Urothelium cell line (cell line): ENCODE measurements at regions not wholly inside any gene's neighbourhood (a gene's known extent, or its start where the extent isn't known, plus 50 kb on each side); places are given as distances from the start of the nearest gene placed in this dataset.
"Not testable (repeated sequence)": the region's sequence is repeated elsewhere in the genome, so short reads cannot be mapped to it uniquely, and the experiment has no call there.

ENCODE experiments used
- DNase-seq: peaks from one replicate; pipeline ENCODE4 v3.0.0; 2011; ENCODE audit warnings: low spot score, mixed read lengths
- FAIRE-seq: peaks from 2 replicates; lab custom pipeline; 2011; peaks lifted over from hg19 to GRCh38; lab: Jason Lieb, UNC

DNA sequence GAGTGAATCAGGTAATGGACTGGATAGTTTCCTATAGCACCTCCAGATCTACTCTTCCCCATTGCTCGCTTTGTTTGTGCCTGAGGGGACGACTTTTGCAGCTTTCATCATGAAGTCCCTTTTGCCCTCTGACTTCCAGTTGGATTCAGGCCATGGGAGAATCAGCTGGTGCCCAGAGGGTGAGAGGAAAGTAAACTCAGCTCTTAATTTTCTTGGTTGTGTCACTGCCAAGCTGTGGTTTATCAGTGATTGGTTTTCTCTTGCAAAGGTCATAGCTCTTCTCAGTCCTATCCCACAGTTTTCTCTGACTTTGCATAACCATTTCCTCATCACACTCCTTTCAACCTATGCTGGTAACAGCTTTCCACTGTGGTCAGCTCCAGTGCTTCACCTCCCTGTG, 200.1 kb downstream of the KCNJ2 start:
- FAIRE-seq (no peak), DNase-seq (no peak)

DNA sequence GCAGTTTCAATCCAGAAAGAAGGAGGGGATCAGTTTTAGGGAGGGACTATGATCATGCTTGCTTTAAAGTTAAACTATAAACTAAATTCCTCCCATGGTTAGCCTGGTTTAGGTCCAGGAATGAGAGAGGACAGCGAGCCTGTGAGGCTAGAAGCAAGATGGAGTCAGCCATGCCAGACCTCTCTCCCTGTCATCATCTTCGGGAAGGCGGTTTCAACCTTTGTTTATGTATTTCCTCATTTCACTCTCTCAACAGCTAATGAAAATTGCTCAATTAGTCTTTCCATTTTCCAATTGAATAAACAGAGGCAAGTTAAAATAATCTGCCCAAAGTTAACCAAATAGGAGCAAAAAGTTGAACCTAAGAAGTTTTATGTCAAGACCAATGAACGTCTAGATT, 201.5 kb downstream of the KCNJ2 start:
- FAIRE-seq (no peak), DNase-seq (no peak)

DNA sequence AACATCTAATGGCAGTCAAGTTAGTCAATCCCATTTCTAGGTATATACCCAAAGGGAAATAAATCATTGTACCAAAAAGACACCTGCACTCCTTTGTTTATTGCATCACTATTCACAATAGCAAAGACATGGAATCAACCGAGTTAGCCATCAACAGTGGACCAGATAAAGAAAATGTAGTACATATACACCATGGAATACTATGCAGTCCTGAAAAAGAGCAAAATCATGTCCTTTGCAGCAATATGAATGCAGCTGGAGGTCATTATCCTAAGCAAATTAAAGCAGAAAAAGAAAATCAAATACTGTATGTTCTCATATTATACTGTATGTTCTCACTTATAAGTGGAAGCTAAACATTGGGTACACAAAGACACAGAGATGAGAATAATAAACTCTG, 204.0 kb downstream of the KCNJ2 start:
- FAIRE-seq (peak; percentile 52), DNase-seq (no peak)

DNA sequence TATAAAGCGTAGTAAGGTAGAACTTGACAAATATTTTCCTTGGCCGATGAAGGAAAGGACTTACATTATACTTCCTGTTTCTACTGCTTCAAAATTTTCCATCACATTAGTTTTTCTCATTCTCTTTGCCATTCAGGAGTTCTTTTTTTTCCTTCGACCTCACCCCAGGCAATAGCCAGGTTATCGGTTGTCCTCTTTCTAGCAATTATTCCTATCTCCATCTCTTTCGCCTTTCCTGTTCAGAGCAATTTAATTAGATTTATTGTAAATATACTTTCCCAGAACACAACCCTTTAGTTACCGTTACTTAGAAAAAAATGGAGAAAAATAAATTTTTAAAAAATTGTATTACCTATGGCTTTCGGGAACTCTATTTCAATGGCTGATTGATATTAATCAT, 205.2 kb downstream of the KCNJ2 start:
- DNase-seq (no peak), FAIRE-seq (no peak)

DNA sequence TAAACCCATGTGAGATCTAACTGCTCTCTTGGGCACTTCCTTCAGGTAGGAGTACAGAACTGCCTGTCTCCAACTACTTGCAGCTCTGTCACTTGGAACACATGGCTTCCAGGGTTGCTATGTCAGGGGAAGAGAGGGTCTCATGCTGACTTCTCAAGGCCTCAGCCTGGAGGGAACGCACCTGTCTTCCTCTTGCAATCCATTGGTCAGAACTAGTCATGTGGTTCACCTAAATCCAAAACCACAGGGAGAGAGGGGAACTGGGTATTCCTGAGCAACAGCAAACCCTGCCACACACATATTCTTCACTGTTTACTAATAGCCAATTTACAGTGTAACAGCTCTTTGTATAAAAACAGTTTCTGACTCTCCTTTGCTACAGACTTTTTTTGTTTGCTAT, 206.1 kb downstream of the KCNJ2 start:
- DNase-seq (no peak), FAIRE-seq (peak; percentile 20)

DNA sequence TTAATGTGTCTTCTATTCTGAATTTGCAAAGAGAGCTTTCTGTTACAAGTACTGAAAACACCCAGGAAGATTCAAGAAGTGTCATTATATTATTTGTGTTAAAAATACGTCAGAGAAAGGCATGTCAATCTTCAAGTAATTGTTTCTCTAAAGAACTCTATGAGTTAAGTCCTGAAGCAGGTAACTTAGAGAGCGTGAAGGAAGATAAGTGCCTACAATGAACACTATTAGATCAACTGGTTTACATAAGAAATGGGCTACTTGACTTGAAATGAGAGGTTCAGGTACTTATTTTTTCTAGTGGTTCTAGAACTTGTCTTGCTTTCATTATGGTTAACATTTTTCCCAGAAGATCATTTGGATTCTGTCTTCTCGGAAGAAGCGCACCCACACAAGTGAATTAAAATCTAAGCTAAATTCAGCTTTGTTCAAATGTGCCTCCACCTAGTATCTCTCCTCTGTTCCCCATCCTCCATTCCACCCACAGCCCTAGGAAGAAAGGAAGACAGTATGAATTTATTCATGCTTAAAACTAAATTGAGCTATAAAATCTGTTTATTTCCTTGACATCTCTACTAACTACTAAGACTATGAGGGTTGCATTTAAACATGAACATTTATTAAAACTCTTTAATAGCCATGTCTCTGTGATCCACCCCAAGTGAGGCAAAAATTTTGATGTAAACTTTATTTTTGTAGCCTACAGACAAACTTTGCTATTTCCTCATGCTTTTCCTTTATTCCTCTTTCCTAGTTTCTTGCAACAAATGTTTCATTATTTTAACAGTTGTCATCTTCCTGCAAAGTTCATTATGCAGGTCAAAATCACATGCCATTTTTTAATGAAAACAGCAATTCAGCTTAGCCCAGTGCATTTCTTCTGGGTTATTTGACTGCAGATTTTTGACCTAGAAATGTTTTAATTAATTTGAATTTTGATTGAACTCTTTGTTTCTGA, 206.8 kb downstream of the KCNJ2 start:
- FAIRE-seq, result no peak

DNA sequence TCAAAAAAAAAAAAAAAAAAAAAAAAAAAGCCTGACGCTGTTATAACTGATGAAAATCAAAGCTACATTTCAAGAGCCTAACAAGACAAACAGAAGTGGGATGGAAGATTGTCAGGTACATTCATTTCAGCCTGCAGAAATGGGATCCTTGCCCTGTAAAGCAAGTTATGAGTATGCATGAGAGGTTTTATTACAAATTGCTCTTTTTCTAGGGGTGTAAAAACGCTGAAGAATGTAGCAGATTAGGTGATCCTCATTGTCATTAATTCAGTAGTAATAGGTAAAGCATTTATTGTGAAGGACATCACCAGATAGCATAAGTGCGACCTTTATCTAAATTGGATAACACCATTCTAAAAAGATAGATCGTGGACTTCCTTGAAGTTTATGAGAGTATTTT, 208.3 kb downstream of the KCNJ2 start:
- DNase-seq (no peak), FAIRE-seq (no peak)

More for the DNA sequence above, 206.8 kb downstream of the KCNJ2 start:
- DNase-seq, result no peak

DNA sequence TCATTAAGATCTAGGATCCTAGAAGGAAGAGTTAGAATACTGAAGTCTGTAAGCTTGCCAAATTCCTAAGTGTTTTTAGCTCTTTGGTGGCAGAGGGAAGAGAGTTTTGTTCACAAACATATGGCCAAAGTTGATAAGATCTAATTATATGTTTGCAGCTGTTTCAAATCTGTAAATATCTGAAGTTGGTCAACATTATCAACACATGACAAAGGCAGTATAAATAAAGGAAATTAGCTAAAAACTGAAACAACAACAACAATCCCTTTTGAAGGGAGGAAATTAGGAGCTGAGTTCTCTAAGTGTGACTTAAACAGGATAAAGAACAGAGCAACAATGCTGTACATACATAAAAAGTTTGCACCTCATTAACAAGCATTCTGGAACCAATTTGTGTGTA, 208.7 kb downstream of the KCNJ2 start:
- no peak for FAIRE-seq

DNA sequence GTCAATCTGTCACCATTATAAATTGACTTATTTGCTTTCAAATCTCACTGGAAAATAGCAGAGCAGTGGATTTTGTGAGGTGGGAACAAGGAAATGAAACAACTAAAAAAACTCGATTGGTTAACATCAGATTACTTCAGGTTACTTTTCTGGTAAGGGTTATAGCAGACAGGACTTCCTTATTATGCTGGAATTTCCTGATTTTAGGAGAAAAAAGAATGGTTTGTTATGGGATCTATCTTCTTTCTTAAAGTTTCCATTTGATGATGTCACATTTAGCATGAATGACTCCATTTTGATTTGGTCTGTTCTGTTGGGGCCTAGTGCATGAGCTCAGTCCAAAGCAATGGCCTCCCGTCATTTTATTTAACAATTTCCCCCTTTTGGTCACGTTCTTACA, 210.6 kb downstream of the KCNJ2 start:
- no peak for FAIRE-seq
- no peak for DNase-seq

More for the DNA sequence above, 208.7 kb downstream of the KCNJ2 start:
- no peak for DNase-seq

DNA sequence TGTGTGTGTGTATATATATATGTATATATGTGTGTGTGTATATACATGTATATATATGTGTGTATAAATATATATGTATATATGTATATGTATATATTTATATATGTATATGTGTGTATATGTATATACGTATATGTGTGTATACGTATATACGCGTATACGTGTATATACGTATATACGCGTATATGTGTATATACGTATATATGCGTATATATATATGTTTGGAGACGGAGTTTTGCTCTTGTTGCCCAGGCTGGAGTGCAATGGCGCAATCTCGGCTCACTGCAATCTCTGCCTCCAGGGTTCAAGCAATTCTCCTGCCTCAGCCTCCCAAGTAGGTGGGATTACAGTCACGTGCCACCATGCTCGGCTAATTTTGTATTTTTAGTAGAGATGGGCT, 212.6 kb downstream of the KCNJ2 start:
- not testable (repeated sequence) for DNase-seq, FAIRE-seq

DNA sequence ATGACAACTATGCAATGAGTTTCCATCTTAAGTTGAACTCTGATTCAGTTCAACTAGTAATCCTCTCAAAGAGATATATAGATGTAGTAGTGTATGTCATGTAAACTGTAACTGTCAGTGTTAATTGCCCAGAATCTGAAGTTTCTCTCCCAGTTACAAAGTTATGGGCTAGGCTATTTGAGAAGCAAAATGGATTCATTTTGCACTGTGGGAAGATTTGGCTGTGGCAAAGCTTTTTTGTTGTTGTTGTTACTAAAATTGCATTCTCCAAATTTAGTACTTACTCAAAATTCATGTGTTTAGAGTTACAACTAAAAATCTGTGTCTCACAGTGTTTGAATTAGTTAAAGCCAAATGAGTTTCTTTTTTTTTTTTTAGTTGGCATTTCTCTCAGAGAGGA, 219.0 kb downstream of the KCNJ2 start:
- no peak for DNase-seq
- FAIRE-seq, result peak; percentile 78

DNA sequence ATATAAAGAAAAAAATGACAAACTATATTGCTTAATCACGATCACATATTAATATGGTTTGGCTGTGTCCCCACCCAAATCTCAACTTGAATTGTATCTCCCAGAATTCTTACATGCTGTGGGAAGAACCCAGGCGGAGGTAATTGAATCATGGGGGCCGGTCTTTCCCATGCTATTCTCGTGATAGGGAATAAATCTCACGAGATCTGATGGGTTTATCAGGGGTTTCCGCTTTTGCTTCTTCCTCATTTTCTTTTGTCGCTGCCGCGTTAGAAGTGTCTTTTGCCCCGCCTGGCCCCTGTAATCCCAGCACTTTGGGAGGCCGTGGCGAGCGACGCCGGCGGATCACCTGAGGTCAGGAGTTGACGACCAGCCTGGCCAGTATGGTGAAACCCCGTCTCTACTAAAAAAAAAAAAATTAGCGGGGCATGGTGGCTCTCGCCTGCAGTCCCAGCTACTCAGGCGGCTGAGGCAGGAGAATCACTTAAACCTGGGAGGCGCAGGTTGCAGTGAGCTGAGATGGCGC, 220.0 kb downstream of the KCNJ2 start:
- DNase-seq, FAIRE-seq: not testable (repeated sequence)

DNA sequence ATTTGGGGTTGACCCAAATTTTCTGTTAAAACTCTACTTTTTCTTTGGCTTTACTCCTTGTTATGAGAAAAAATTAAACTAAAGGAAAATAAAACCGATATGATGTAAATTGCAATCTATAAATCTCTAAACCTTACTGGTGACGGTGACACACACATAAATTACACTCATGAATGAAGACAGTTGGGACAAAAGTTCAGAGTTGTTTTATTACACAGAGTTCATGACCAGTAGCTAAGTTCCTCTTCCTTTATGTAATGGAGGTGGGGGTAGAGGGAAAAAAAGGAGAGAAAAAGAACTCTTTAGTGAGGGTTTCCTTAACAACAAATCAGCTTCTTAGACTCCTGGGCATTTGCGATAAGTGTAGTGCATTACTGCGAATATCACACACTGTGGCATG, 220.7 kb downstream of the KCNJ2 start:
- DNase-seq (no peak), FAIRE-seq (no peak)

DNA sequence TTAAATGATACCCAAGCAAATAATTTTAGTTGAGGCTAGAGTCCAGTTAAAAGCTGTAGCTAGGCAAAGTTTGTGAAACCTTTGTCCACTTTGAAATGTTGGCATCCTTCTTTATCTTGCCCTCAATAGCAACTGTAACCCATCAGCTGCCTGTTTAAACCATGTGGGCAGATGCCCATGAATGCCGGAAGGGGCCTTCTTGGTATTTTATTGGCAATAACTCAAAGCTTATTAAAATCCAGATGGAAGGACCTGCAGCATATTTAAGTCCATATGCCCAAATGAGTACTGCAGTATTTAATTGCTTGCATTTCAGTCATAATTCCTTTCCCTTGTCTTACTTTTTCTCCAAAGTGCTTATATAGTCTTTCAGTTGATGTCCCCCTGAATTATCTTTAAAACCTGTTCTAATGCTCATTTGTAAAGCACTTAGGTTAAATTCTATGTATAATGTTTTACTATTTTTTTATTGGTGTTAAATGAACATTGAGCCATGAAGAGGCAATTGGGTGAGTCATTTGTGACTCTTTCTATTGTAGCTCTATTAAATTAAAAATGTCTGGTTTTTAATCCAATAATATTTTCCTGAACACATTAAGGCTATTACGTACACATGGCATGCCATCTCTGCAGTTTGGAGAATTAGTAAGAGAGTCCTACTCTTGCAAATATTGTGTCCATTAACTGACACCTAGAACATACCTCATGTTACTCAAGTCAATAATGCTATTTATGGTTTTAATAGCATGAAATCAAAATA, 225.3 kb downstream of the KCNJ2 start:
- no peak for FAIRE-seq

DNA sequence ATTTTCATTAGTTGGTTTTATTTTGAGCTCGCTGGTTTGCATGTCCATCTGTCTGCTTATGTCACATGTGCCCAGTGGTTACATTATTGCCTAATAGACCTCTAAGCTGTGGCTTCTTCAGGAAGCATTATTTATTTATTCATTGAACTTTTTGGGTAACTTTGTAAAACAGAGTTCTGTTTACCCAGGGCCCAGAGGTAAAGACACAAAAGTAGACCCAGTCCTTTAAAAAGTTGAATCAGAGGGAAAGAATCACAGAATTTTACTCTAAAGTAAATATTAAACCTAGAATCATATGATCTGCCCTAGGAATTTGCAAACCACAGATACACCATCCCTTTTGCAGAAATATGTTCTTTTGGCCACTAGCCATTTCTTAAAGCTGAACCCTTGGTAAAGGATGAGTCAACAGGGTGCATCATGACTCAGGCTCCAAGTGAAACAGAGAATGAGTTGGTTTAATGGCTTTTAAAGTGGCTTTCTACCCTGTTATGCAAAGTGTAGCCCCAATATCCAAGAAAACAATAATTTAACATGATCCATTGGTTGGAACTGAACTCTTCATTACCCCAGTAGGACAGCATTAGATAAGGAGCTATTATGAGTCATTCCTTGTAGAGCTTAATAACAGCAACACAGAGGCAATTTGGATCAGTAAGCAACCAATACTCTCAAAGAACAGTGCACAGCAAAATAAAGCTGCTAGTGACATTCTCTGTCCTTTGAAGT, 236.3 kb downstream of the KCNJ2 start:
- FAIRE-seq, result peak; percentile 96
- DNase-seq, result peak; percentile 85

More for the DNA sequence above, 225.3 kb downstream of the KCNJ2 start:
- no peak for DNase-seq

DNA sequence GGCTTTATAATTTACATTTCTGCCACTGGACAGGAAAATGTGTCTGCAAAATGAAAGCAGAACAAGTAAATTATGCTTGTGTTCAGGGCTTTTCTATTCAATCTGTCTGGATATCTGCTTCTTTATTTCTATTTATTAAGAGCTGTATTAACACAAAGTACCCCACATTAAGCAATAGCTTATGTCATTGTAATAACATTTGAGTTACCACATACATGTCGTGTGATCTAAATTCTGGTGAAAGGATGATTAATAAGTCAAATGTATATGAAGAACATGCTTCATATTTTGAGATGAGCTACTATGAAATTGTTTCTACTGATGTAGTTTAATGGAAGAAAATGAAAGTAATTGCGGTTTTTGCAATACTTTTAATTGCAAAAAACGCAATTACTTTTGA, 238.2 kb downstream of the KCNJ2 start:
- FAIRE-seq, result no peak
- no peak for DNase-seq

DNA sequence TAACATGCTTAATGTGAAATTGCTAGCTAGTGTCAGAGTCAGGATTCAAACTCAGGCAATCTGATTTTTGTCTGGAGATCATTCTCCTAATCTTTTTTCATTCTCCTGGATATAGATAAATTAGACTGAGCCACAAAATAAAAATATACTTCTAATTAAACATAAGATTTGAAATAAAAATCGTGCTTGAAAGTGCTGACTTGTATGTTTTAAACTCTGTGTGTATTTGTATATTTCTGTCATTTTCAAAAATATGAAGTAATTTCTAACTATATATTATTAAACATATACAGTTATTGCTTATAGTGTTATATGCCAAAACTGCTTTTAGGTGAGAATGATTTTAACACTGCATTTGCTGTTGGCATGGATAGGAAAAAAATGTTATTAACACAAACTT, 239.4 kb downstream of the KCNJ2 start:
- no peak for DNase-seq
- FAIRE-seq, result no peak

DNA sequence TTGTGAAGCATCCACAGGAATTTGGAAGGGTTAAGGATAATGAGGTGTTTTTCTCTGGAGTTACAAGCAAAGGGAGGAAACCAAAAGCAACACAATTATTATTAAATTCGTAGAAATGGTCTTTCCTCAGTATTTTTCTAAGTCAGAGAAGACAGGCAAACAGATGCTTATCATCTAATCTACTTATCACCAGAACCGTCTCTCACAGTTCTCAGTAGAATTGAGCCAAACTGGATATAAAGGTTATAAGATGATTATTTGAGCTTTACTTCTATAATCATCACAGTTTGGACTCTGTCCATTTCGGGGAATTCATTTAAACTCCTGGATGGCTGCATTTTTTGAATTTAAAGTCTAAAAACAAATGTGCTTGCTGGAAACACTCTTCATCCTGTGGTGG, 245.0 kb downstream of the KCNJ2 start:
- DNase-seq, result no peak
- no peak for FAIRE-seq

DNA sequence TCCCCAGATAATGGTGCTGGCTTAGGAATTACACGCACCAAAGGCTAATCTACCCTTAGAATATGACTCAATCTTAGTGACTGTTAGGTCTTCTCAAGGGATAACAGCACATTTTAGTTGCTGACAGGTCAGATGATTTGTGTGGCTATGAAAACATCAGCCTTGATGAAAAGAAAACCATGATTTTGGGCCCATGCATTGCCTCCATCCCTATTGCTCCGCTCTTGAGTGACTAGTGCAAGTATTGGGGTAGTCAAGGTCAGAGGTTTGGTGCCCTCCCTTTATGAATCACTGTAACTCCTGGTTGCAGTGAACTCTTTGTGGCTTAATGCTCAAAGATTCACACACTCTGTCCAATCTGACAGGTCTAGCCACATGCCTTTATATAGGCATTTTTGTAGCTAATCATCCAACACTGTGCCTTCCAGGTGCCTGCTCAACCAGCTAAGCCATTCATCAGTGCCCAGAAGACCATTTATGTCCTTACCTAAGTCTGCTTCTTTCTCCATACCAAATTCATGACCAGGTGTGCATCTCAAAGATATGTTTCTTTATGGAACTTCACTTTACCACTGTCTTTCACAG, 251.6 kb downstream of the KCNJ2 start:
- DNase-seq (no peak), FAIRE-seq (peak; percentile 62)

DNA sequence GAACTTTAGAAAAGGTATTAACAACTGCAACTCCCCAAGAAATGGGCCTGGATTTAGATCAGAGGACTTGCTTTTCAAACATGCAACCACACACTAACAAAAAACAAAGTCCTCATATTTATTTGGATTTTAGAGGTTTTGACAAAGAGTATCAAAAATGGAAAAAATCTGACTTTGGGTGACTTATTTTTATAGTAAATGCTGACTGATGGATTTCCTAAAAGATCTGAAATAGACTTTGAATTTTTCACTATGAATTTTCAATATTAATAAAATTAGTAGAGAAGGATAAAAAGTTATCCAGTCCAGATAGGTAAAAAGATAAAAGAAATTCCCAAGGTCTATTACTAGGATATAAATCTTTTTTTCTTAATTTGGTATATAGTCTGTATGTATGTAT, 253.5 kb downstream of the KCNJ2 start:
- no peak for FAIRE-seq
- DNase-seq, result no peak

DNA sequence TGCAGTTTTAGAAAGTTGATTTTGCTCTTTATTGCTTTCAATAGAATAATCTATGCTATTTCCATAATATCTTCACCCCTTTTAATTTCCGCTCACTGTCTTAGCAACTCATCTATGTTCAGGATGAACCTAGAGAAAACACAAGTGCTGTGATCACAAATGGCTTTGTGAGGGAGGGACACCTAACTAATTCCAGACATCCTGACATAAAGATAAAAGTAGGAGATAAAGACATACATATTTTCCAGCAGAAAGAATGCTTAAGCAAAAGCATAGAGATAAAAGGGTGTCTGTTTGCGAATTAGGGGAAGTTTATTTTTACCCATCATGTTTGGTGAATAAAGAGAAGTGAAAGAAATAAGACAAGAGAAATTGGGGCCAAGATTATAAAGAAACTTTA, 254.2 kb downstream of the KCNJ2 start:
- DNase-seq (no peak), FAIRE-seq (peak; percentile 53)
